Kasumi-1 (cell line): ENCODE measurements at regions not wholly inside any gene's neighbourhood (a gene's known extent, or its start where the extent isn't known, plus 50 kb on each side); places are given as distances from the start of the nearest gene placed in this dataset.
"Not testable (repeated sequence)": the region's sequence is repeated elsewhere in the genome, so short reads cannot be mapped to it uniquely, and the experiment has no call there.

Experiments used
- DNase-seq, 2 experiments: peaks; one replicate each; lab custom pipeline; 2025; lab: John Stamatoyannopoulos, UW

DNA sequence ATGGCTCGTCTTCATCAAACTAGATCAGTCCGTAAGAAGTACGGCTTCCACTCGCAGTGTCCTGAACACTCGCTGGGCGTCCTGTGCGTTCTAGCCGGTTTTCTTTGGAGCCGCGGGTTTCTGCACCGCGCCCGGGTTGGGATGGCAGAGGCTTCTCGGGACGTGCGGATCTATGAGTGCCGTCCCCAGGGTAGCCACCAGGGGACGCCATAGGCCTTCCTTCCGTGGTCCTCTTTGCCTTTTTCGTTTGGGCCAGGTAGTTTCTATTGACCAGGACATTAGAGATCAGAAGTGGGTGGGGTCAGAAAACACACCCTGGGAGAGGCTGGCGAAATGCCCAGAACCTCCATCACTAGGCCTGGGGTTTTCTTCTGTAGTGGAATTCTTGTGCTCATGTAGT lies 273.8 kb downstream of the FAM72C start:
- peak; percentile 38 to 53 for DNase-seq

DNA sequence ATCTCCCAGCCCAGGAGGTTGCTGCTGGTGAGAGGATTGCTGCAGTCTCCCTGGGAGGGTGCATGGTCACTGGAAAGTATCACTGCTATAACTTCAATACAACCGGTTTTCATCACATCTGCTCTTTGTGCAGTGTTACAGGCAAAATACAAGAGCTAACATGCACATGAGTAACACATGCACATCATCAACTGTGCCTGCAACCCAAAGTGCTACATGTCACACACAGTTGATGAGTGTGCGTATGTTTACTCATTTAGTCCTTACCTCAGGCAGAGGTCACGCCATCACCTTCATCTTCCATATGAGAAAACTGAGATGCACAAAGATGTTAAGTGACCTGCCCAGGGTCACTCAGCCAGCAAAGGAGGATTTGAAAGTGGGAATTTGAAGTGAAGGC lies 277.7 kb downstream of the FAM72C start:
- no peak for DNase-seq

DNA sequence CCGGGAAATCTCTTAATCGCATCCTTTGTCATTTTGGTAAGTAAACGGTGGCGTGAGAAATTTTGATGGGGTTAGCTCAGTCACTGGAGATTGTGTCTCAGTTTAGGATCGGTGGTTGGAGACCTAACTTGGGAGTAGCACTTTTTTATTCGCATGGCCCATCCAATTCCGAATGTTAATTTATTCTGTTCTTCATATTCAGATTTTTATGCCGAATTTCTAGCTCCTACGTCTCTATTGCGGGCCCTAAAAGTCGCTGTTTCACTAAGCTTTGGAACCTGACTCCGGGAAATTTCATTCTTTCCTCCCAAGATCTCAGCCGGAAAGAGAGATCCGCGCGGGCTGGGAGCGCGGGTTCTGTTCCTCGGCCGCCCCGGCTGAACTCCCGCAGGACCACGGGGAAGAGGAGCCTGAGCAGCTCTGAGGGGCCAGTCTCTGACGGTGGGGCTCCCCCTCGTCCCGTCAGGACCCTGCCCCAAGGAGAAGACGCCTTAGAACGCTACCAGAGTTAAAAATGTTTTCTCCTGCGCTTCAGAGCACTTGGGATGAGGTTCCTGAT lies 279.7 kb downstream of the FAM72C start:
- DNase-seq, result no peak

DNA sequence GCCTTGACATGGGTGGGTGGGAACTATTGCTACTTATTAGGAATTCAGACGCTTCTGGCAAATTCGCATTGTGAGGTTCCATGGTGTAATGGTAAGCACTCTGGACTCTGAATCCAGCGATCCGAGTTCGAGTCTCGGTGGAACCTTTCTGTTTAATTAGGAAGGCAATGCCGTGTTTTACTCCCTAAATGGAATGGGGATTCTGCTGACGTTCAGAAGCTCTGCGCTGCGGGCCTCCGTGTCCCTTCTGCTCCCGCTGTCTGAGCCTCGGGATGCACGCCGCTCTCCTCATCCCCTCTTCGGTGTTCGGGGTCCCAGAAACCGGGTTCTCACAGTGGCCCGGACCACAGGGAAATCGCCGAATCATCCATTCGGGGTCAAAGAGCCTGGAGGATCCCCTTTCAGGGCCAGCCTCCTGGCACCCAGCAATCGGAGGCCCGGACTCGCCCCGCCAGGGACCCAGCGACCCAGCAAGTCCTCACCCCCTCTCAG lies 280.3 kb downstream of the FAM72C start:
- no peak for DNase-seq

DNA sequence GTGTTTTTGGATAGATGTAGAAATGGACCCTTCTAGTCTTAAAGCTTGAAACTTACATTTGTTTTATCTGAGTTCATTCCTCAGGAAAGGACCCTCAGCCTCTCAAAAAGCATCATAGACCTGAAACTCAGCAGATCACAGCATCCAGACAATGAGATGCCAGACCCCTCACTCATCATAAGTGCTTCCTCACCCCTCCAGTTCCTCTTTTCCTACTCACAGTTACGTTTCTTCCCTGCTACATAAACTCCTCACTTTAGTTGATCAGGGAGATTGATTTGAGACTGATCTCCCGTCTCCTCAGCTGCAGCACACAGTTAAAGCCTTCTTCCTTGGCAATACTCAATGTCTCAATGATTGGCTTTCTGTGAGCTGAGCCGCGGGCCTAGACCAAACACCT lies 282.0 kb downstream of the FAM72C start:
- DNase-seq, result no peak

DNA sequence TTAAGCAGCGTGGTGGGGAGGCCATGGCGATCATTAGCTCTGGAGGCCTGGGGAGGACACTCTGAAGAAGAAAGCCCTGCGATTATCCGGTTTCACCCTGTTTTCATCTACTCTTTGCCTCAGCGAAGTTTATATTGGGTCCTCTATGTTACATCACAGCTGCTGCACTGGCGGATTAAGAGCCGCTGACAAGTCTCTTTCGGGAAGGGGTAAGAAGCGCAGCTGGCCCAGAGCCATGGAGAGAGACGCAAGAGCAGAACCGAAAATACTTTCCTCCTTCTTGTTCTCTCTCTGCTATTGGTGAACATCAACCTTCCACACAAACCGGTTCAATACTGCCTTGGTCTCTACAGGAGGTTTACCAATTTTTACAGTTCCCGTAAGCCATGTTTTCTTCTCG lies 291.5 kb downstream of the FAM72C start:
- no peak for DNase-seq

DNA sequence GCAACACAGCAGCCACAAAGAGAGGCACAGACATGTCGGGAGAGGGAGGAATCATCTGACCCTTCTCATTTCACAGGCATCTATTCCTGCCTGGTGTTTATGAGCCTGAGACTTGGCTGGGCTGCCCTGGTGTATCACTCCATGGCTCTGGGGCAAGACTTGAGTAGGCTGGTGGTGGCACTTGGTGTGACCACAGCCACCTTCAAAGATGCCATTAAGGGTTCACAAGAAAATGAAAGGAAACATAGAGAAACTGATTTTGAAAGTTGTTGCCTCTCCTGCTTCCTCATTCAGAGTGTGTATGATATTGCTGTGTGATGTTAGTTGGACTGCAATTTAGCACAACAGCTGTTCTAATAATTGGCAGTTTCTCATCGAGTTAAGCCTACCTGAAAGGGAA lies 298.8 kb downstream of the FAM72C start:
- no peak for DNase-seq

DNA sequence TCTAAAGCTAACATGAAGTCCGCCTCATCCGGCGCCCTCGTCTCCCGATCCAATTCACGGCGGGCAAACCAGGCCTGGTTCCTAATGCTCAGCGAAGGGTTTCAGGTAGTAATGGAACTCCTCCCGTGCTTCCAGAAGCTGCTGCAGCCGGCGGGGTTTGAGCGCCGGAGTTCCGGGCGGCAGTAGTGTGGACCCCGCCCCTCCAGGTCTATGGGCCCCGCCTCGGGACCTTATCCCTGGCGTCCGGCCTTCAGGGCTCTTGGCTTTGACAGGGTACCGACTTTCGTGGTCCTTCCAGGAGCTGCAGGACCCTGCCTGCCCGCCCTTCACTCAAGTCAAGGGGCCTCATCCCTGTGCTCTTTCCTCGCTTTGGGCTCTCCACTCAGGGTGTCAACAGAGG lies 304.1 kb downstream of the FAM72C start:
- no peak for DNase-seq

DNA sequence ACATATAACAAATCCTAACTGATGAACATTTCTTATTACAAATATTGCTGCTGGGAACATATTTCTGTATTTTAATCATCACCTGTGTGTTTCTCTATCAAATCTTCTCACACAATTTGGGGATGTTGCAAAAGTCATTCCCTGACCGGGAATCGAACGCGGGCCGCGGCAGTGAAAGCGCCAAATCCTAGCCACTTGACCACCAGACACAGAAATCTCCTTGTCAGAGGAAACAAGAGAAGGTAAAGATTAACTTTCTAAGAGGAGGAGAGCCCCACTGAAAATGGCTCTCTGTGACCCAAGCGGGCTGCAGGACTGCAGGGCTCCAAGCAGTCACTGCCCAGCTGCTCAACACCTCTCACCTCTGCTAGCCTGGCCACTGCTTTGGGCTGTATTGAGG lies 304.9 kb downstream of the FAM72C start:
- DNase-seq, result no peak

DNA sequence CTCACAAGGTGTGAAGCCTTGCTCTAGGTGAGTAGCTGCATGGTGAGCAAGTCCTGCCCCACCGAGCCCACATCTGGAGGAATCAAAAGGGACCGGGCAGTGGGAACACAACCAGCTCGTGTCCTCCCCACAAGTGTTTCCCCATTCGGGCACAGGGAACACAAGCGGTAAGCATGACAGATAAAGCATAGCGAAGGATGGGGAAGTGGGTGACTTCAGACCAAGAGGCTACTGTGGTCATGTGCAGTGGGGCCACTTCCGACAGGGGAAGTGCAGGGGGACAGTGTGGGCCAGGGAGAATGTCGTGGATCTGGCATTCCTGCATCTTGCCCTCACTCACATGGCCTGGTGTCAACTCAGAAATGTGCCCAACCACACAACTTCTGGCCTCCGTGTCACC lies 306.2 kb downstream of the FAM72C start:
- peak; percentile 8 for DNase-seq

DNA sequence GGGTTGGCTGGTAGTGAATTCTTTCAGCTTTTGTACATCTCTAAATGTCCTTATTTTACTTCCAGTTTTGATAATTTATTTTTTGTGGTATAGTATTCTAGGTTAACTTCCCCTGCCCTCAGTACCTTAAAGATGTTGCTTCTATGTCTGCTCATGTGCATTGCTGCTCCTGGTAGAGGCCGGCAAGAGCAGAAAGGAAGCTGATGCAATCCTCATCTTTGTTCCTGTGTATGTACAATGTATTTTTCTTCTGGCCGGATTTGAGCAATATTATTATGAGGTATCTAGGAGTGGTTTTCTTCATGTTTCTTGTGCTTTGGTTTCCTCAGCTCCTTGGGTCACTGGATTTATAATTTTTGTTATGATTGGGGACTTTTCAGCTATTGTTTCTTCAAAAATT lies 308.7 kb downstream of the FAM72C start:
- not testable (repeated sequence) for DNase-seq

DNA sequence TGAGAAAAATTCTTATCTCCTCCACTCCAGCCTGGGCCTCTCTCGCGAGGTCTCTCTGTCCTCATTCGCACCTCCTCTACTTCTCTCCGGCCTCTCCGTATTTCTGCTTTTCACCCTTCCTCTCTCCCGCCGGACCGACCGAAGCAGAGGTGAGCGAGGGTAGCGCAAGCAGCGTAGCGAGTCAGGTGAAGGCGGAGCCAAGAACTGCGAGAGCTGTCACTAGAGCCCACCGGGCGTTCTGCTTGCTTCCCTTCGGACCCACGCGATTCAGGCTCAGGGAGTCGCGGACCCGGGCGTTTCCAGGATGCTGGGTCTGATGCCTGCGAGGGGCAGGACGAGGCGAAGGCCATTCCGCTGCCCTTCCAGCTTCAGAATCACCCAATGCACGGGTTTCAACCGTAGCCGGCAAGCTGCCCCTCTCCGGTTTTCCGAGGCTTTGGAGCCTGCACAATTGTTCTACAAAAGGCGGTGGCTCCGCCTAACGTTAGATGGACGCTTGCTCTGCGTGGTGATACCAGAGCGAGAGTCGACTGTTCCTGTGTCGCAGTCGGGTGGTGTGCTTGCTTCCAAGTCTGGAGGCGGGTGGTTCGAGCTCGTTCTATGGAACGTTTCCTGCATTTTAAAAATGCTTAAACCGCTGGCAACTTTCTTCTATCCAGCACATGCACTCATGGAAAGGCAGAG lies 310.2 kb downstream of the FAM72C start:
- DNase-seq, result no peak

DNA sequence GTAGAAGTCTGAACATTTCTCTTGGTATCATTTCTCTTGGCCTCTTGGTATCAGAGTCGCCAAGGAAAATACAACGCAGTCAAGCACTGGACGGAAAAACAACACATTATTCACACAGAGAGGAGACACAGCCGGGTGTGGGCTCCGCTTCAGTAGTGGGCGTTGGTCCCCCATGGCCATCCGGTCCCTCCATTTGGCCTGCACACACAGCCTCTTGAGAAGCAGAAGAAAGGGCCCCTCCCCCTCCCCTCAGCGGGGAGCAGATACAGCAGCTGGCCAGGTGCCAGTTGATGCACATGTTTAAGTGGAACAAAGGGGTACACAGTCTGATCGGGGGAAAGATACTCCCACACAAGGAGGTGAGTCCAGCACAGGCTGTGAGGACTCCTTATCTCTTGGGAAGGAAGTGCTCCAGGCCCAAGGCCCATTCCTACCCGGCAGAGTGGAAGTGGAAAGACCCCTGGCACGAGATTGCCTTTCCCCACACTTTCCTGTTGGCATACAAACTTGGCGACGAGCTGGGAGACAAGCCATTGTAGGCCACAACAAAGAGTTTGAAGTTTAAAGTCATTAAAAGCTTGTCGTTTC lies 311.3 kb downstream of the FAM72C start:
- no peak for DNase-seq

DNA sequence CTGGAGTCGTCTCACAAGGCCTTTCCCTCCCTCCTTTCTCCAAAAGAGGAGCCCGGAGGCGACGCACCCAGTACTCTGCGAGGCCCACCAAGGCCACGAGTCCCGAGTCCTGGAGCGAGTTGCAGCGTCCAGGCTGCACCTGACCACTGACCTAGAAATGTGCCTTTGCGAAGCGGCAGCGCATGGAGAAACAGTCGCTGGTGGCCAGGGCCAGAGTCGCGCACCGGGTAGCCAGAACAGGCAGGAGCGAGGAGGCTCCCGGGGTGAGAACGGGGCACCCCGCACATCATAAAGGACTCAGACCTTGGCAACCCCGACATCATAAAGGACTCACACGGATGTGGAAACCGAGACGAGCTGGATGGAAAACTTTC lies 318.4 kb downstream of the FAM72C start:
- no peak for DNase-seq

DNA sequence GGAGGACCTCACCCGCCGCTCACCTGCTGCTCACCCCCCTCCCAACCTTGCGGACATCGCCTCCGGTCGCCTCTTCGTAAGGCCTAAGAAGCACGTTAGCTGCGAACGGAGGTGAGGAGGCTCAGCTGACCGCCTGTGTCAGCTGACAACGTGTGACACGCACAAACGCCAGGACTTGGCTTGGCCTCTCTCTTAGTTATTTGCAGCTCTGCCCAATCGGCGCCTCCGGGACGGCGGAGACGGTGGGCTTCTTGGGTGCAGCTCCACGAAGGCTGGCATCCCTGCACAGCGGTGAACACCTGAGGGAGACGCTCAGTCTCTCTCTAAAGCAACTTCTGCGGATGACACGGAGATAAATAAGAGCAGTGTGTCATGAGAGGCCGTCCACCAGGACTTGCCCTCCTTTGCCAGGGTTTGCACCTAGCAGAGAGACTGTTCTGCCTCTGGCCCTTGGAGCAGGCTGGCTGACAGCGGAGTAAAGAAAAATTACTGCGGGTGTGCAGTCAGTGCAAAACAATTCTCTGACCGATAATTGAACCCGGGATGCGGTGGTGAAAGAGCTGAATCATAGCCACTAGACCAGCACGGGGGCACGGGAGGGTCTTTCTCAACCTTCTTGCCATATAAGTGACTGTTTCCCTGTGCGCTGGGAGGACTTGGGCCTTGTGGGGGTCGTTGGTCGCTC lies 318.9 kb downstream of the FAM72C start:
- no peak for DNase-seq

DNA sequence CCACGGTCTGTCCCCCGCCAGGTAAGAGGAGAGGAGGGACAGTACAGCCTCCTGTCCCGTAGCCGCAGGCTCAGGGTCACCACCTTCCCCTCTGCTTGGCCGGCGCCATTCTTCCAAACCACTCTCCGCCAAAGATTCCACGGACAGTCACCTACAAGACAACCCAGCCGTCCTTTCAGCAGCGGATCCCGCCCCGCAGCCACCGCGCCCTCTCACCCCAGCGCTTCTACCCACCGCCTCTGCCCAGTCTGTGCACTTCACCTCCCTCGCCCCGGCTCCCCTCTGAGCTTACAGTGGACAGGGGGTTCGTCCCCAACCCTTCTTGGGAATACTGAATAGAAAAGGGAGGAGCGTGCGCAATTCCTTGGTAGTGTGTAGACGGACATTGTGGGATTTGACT lies 319.6 kb downstream of the FAM72C start:
- DNase-seq, result no peak

DNA sequence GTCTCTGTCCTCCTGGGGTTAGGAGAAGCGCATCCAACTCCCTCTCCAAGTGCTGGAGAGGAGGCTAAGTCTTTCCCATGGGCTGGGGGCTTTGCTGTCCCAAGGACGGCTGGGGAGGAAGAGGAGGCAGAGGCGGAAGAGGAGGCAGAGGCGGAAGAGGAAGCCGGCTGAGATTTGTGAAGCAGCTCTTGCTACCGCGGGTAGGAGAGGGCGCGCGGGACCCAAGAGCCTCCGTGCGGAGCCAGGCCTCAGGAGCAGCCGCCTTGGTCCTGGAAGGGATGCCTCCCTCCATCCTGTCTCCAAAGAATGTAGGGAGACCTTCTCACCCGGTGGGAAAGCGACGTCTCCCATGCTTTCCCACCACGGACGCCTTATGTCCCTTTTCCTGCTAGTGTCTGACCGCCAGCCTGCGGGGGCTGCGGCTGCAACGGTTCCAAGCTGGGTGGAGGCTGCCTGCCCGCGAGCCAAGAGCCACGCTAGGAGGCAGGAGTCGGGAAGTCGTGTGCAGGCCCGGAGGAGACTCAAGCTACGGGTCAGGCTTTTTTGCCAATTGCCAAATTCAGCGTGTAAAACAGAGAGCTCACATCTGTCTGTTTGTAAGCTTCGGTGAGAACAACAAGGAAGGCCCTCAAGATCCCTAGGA lies 320.3 kb downstream of the FAM72C start:
- DNase-seq, result no peak

DNA sequence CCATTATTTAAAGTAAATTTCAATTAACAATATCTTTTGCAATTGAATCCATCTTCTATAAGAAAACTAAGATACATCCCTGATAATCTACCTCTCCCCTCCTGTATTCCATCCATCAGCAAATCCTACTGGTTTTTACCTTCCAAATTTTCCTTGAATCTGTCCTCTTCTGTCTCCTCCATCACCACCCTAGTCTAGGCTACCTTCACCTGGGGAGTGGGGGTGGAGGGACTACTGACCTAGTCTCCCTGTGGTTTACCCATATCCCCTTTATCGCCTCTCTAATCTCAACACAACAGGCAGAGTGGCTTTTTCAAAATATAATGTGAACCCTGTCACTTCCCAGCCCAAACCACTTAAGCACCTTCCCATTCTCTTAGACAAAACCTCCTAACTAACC lies 327.8 kb downstream of the FAM72C start:
- DNase-seq, result not testable (repeated sequence)

DNA sequence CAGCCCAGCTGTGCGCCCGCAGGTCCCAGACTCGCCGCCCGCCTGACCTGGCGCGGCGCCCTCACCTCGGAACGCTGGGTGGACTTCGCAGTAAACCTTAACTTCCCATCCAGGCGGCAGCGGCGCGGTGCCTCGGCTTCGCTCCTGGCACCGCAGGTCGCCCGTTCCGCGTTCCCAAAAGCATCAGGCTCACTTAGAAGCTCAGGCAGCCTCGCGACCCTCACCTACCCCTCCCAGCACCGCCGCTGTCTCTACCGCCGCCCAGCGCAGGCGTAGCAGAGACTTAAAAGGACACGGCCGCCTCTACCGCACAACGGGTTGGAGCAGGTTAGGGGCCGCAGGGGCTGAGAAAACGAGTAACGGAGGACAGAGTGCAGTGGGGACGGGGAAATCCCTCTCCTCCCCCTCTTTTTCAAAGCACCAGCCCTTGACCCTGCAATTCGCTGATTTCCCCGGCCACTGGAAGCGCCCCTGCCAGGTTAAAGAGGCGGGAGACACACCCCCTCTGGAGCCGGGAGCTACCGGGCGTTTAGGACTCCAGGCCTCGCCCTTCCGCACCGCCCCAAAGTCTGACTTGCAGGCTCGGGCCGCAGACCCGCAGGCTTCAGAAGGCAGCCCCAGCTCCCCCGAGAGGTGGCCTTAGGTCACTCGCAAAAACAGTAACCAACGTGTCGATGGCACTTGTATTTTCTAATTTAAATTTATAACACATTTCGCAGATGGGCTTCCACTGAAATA lies 328.5 kb downstream of the FAM72C start:
- DNase-seq, result no peak

DNA sequence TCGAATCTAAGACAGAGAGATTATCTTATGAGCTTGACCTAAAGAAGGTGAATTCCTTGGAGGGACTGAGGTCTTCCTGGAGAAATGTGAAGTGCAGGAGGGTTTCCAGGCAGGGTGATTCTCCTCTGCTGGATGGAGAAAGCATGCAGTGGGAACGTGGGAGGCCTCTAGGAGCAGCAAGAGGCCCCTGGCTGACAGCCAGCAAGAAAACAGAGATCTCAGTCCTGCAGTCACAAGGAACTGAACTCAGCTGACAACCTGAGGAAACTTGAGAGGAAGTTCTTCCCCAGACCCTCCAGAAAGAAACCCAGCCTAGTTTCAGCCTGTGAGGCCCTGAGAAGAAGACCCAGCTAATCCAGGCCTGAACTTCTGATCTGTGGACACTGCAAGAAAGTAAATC lies 345.9 kb downstream of the FAM72C start:
- no peak for DNase-seq

DNA sequence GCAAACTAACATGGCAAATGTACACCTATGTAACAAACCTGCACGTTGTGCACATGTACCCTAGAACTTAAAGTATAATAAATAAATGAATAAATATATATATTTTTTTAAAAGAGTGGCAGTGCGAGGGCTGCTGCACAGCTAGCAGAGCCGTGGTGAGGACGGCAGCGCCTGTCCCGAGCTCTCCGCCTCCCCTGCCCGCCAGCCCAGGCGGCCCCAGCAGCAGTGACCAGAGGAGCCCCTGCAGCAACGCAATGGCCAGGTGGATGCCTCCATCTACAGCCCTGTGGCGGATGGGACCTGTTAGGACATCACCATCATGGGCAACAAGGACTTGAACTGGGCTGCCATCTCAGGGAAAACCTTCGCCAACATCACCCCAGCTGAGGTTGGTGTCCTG lies 351.9 kb downstream of the FAM72C start:
- no peak for DNase-seq

DNA sequence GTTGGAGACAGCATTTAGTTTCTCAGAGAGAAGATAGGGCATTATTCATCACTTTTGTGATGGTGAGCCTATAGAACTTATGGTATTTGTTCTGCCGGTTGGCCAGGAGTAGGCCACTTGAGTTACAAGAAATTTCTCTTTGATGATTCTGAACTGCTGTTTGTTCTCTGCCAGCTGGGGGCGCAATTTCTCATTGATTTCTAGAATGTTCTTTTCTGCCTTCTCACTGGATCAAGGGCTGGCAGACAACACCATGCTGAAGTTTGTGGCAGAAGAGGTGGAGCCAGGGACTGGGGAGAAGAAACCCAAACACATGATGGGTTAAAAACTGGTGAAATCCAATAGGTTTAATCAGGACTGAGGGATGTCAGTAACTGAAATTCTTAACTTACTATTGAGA lies 360.6 kb downstream of the FAM72C start:
- DNase-seq, result no peak
